Chondrocyte (in vitro differentiated cells): ENCODE measurements at regions not wholly inside any gene's neighbourhood (a gene's known extent, or its start where the extent isn't known, plus 50 kb on each side); places are given as distances from the start of the nearest gene placed in this dataset.
"Not testable (repeated sequence)": the region's sequence is repeated elsewhere in the genome, so short reads cannot be mapped to it uniquely, and the experiment has no call there.

Experiments
- DNase-seq: peaks from one replicate; pipeline ENCODE4 v3.0.0; 2021; ENCODE audit warnings: mixed read lengths, low spot score
- H3K27ac Mint-ChIP-seq: one replicate; pipeline ENCODE4 v1.8.0; 2021; ENCODE audit warnings: mild to moderate bottlenecking, moderate library complexity, mixed read lengths; ENCODE audit not compliant: unreplicated experiment
- H3K27me3 Mint-ChIP-seq: 2 replicates; pipeline ENCODE4 v1.8.0; 2021; ENCODE audit warnings: low read depth, mixed read lengths
- H3K36me3 Mint-ChIP-seq: 2 replicates; pipeline ENCODE4 v1.8.0; 2021; ENCODE audit warnings: low read depth, mixed read lengths
- H3K4me1 Mint-ChIP-seq: 2 replicates; pipeline ENCODE4 v1.8.0; 2021; ENCODE audit warnings: low read depth, mild to moderate bottlenecking, mixed read lengths
- H3K4me3 Mint-ChIP-seq: one replicate; pipeline ENCODE4 v1.8.0; 2021; ENCODE audit warnings: mild to moderate bottlenecking, moderate library complexity, mixed read lengths; ENCODE audit not compliant: unreplicated experiment
- H3K9me3 Mint-ChIP-seq: 2 replicates; pipeline ENCODE4 v1.8.0; 2021; ENCODE audit warnings: low read depth, mixed read lengths
- CTCF ChIP-seq: fragments of 200-600 bp; sonication (generic); IDR thresholded peaks from 2 replicates; pipeline ENCODE4 v1.5.0; 2021; ENCODE audit warnings: antibody characterized with exemption, mild to moderate bottlenecking, moderate library complexity

- no peak for DNase-seq
- H3K4me3 Mint-ChIP-seq, result no peak overlapping the region
Measured at GRCh38 chr10:33967606-33968120, 633.2 kb upstream of the NRP1 start.

DNA sequence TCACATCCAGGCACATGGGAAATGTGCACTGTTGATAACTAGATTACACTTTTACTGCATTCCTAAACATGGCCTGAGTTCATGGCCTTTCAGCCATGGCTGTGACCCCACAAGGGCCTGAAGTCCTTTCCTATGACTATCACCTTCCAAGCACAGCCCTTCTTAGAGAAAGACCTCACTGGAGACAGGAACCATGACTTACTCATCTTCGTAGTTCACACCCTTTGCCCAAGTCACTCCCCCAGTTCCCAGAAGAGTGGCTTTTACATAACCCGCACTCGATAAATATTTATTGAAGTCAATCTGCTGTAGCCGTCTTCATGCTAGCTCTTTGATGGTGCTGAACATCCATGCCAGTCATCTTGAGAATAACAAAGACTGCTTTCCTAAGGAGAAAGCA lies 632.5 kb upstream of the NRP1 start:
- Mint-ChIP-seq H3K9me3 (no peaks in the 10 kb centered on the region), H3K27me3 (peaks cover 2% of the 10 kb centered on the region), H3K4me1 (no peaks in the 10 kb centered on the region), H3K27ac (no peak overlapping the region), H3K36me3 (no peaks in the 10 kb centered on the region), H3K4me3 (no peak overlapping the region)
- TF ChIP-seq CTCF, result no peak
- no peak for DNase-seq

More at GRCh38 chr10:33967606-33968120, 633.2 kb upstream of the NRP1 start:
- Mint-ChIP-seq H3K9me3 (no peaks in the 10 kb centered on the region), H3K36me3 (no peaks in the 10 kb centered on the region), H3K27ac (no peak overlapping the region), H3K4me1 (no peaks in the 10 kb centered on the region), H3K27me3 (peaks cover 2% of the 10 kb centered on the region)
- TF ChIP-seq CTCF, result no peak

GRCh38 chr10:33965795-33966581 lies 631.5 kb upstream of the NRP1 start:
- H3K9me3 Mint-ChIP-seq, result no peaks in the 10 kb centered on the region
- H3K27me3 Mint-ChIP-seq, result peaks cover 1% of the 10 kb centered on the region
- no peaks in the 10 kb centered on the region for H3K4me1 Mint-ChIP-seq
- DNase-seq, result no peak
- no peak overlapping the region for H3K4me3 Mint-ChIP-seq
- H3K27ac Mint-ChIP-seq, result no peak overlapping the region
- no peaks in the 10 kb centered on the region for H3K36me3 Mint-ChIP-seq
- no peak for TF ChIP-seq CTCF

DNA sequence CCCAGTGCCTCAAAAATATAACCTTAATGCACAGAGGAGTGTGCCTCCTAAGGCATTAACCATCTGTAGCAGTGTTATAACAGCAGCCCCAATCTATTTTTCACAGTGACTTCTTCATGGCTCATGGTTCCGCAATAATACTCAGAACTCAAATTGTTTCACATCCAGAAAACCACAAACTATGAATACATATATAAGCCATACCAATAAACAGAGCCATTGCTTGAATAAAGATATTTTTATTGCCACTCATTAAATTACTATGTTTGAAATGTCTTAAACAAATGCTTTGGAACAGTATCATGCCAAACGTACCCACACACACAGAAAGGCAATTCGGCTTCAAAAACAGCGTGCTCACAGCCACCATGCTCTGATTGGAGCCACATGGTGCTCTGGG lies 629.3 kb upstream of the NRP1 start:
- Mint-ChIP-seq H3K36me3 (no peaks in the 10 kb centered on the region), H3K4me1 (no peaks in the 10 kb centered on the region), H3K27me3 (no peaks in the 10 kb centered on the region), H3K9me3 (no peaks in the 10 kb centered on the region), H3K4me3 (no peak overlapping the region), H3K27ac (no peak overlapping the region)
- no peak for DNase-seq
- no peak for TF ChIP-seq CTCF

DNA sequence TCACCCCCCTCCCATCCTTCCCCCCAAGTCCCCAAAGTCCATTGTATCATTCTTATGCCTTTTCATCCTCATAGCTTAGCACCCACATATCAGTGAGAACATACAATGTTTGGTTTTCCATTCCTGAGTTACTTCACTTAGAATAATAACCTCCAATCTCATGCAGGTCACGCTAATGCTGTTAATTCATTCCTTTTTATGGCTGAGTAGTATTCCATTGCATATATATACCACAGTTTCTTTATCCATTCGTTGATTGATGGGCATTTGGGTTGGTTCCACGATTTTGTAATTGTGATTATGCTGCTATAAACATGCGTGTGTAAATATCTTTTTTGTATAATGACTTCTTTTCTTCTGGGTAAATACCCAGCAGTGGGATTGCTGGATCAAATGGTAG lies 621.9 kb upstream of the NRP1 start:
- H3K4me1 Mint-ChIP-seq, H3K4me3 Mint-ChIP-seq, H3K27me3 Mint-ChIP-seq, H3K27ac Mint-ChIP-seq, H3K36me3 Mint-ChIP-seq, H3K9me3 Mint-ChIP-seq, DNase-seq: not testable (repeated sequence)

GRCh38 chr10:33955676-33956075 lies 621.2 kb upstream of the NRP1 start:
- no peak overlapping the region for H3K27ac Mint-ChIP-seq
- no peak overlapping the region for H3K4me3 Mint-ChIP-seq
- no peak for TF ChIP-seq CTCF
- H3K4me1 Mint-ChIP-seq, result peaks cover 8% of the 10 kb centered on the region
- no peaks in the 10 kb centered on the region for H3K27me3 Mint-ChIP-seq
- no peak for DNase-seq
- peaks cover 2% of the 10 kb centered on the region for H3K36me3 Mint-ChIP-seq
- peaks cover 9% of the 10 kb centered on the region for H3K9me3 Mint-ChIP-seq
